AG10803 (cell line): ENCODE measurements at regions not wholly inside any gene's neighbourhood (a gene's known extent, or its start where the extent isn't known, plus 50 kb on each side); places are given as distances from the start of the nearest gene placed in this dataset.
"Not testable (repeated sequence)": the region's sequence is repeated elsewhere in the genome, so short reads cannot be mapped to it uniquely, and the experiment has no call there.

Experiments used
- DNase-seq: peaks from one replicate; pipeline ENCODE4 v3.0.0; 2010; ENCODE audit warnings: low read depth
- H3K4me3 ChIP-seq: 2 replicates; pipeline ENCODE4 v1.5.1; 2011; ENCODE audit warnings: mild to moderate bottlenecking, low read length, control low read depth
- CTCF ChIP-seq: conservative IDR thresholded peaks from 2 replicates; pipeline ENCODE4 v1.5.1; 2011; ENCODE audit warnings: mild to moderate bottlenecking, low read length, control low read depth, inconsistent platforms

GRCh38 chr9:83191154-83191553, 128.2 kb upstream of the RASEF start:
- TF ChIP-seq CTCF = no peak
- H3K4me3 ChIP-seq = no peak overlapping the region
- DNase-seq = no peak

GRCh38 chr9:83189026-83189425, 126.1 kb upstream of the RASEF start:
- not testable (repeated sequence) for DNase-seq

DNA sequence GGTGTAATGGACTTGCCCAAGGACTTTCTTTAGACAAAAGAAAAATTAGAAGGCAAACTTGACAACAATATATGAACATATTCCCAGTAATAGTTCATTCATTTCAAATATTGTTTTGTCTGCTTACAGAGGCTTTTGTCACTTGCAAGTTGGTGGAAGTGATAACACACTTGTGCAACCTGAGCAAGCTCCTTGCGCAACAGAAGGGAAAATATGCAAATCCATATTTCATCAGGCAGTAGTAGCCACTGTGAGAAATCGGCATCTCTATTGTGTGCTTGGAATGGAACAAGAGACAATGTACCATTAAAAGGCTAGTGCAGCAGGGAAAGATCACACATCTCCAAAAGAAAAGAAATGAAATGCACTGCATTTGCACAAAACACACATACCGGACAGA, 125.3 kb upstream of the RASEF start:
- no peak for DNase-seq
- no peak overlapping the region for H3K4me3 ChIP-seq
- no peak for TF ChIP-seq CTCF

More at GRCh38 chr9:83189026-83189425, 126.1 kb upstream of the RASEF start:
- not testable (repeated sequence) for H3K4me3 ChIP-seq

DNA sequence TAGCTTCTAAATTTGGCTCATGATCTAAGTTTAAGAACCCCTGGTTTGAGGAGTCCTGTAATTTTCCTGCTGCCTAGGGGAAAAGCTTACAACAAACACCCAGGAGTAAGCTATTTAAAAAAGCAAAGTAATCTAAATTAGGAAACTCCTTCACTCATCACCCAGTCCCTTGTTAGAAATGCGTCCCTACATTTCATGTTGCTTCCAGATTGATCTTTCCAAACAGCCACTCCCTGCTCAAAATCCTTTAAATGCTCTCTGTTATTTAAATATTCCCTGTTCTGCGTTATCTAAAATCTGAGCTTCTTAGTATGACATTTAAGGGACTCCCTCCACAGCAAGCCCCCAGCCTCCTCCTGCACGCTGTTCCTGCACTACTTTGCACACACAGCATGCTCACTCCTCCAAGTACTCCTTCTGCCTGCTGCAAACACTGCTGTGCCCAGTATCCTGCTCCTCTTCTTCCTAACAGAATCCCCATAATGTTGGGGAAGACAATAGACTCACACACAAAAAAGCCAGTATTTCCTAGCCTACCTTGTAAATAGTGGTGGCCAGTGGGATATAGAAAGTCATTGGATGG, 123.3 kb upstream of the RASEF start:
- no peak overlapping the region for H3K4me3 ChIP-seq
- DNase-seq = no peak
- no peak for TF ChIP-seq CTCF

GRCh38 chr9:83185488-83186154, 122.7 kb upstream of the RASEF start:
- TF ChIP-seq CTCF = no peak
- DNase-seq = no peak
- no peak overlapping the region for H3K4me3 ChIP-seq

- no peak for TF ChIP-seq CTCF
- no peak overlapping the region for H3K4me3 ChIP-seq
- DNase-seq = no peak
Observed at GRCh38 chr9:83183621-83184020, 120.7 kb upstream of the RASEF start.

- H3K4me3 ChIP-seq = no peak overlapping the region
- no peak for DNase-seq
- no peak for TF ChIP-seq CTCF
Observed at GRCh38 chr9:83182071-83182470, 119.1 kb upstream of the RASEF start.
